ENCODE measurements at regions not wholly inside any gene's neighbourhood (a gene's known extent, or its start where the extent isn't known, plus 50 kb on each side); places are given as distances from the start of the nearest gene placed in this dataset.

DNA sequence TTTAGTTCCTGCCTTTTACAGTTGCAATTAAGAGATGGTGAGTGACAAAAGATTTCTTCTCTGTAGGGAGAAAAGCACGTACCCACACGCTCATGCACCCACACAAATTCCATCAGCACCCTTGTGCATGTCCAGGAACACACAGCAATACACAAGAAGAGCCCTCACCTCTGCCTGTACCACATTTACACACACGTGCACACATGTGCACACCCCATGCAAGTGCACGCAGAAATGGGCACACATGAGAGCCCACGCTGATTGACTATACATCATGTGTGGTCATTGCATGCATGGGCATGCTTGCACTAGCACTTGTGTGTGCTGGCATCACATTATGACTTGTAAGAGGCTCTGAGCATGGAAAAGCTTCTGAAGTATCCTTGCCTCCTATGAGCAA lies 70.5 kb downstream of the SERPINA3 start:
- TF ChIP-seq, protein P1, sequence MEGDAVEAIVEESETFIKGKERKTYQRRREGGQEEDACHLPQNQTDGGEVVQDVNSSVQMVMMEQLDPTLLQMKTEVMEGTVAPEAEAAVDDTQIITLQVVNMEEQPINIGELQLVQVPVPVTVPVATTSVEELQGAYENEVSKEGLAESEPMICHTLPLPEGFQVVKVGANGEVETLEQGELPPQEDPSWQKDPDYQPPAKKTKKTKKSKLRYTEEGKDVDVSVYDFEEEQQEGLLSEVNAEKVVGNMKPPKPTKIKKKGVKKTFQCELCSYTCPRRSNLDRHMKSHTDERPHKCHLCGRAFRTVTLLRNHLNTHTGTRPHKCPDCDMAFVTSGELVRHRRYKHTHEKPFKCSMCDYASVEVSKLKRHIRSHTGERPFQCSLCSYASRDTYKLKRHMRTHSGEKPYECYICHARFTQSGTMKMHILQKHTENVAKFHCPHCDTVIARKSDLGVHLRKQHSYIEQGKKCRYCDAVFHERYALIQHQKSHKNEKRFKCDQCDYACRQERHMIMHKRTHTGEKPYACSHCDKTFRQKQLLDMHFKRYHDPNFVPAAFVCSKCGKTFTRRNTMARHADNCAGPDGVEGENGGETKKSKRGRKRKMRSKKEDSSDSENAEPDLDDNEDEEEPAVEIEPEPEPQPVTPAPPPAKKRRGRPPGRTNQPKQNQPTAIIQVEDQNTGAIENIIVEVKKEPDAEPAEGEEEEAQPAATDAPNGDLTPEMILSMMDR (IDR thresholded peaks at IDR 0.05; ENCODE audit: low read length): no peak
- no peak for TF ChIP-seq EZH2 (optimal IDR thresholded peaks at IDR 0.05; ENCODE audit: low read depth, low read length)

Measured in MM.1S (cell line).